NT2/D1 (cell line): ENCODE measurements at regions not wholly inside any gene's neighbourhood (a gene's known extent, or its start where the extent isn't known, plus 50 kb on each side); places are given as distances from the start of the nearest gene placed in this dataset.
A peak's percentile ranks its signal among the peaks of the same experiment; 100 is the strongest.

Source experiments
- DNase-seq: peaks from one replicate; pipeline ENCODE4 v3.0.0-alpha.2; 2011; ENCODE audit warnings: low read depth, low spot score
- H3K27me3 ChIP-seq: 2 replicates; pipeline ENCODE4 v1.6.0; 2011; ENCODE audit warnings: mild to moderate bottlenecking; ENCODE audit not compliant: insufficient read length, insufficient read depth
- H3K36me3 ChIP-seq: 2 replicates; pipeline ENCODE4 v1.6.1; 2011; ENCODE audit warnings: mild to moderate bottlenecking, low read length, mixed read lengths; ENCODE audit not compliant: insufficient read depth, insufficient read length
- H3K4me1 ChIP-seq: 2 replicates; pipeline ENCODE4 v1.5.1; 2011; ENCODE audit not compliant: insufficient read depth, insufficient read length
- H3K4me3 ChIP-seq: 2 replicates; pipeline ENCODE4 v1.5.1; 2011; ENCODE audit warnings: low read depth; ENCODE audit not compliant: insufficient read length
- H3K9ac ChIP-seq: 2 replicates; pipeline ENCODE4 v1.6.0; 2011; ENCODE audit warnings: low read depth; ENCODE audit not compliant: insufficient read length
- H3K9me3 ChIP-seq: 2 replicates; pipeline ENCODE4 v1.5.1; 2011; ENCODE audit warnings: mild to moderate bottlenecking, low read length; ENCODE audit not compliant: insufficient read depth
- SUZ12 ChIP-seq: IDR thresholded peaks from 2 replicates; pipeline ENCODE4 v1.6.1; 2011; ENCODE audit not compliant: insufficient read length, insufficient read depth; ENCODE audit errors: extremely low read depth
- YY1 ChIP-seq: IDR thresholded peaks from 2 replicates; pipeline ENCODE4 v1.6.1; 2011; ENCODE audit not compliant: insufficient read length, insufficient read depth
- ZNF274 ChIP-seq: IDR thresholded peaks from 2 replicates; pipeline ENCODE4 v1.6.1; 2011; ENCODE audit warnings: mild to moderate bottlenecking, low read depth, low read length

DNA sequence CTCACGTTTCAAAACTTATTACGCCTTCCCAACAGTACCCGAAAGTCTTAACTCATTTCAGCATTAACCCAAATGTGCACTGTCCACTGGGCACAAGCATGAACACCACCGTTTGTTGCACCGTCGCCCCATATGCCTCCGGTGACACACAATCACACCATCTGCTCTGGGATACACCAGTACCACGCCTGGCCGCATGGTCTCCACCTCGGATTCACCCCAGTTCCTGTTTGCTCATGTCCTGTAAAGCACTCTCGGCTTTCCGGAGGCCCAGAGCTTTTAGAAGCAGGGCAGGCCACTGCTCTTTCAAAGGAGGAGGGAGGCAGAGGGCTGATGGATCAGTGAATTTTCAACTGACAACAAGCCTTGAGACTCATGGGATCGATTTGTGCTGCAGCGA, 1570.0 kb upstream of the DEFB115 start:
- Histone ChIP-seq H3K4me1 (no peaks in the 10 kb centered on the region), H3K9me3 (no peaks in the 10 kb centered on the region), H3K36me3 (no peaks in the 10 kb centered on the region), H3K4me3 (no peak overlapping the region), H3K9ac (no peak overlapping the region), H3K27me3 (no peaks in the 10 kb centered on the region)
- no peak for DNase-seq
- TF ChIP-seq ZNF274 (no peak), YY1 (no peak), SUZ12 (no peak)

DNA sequence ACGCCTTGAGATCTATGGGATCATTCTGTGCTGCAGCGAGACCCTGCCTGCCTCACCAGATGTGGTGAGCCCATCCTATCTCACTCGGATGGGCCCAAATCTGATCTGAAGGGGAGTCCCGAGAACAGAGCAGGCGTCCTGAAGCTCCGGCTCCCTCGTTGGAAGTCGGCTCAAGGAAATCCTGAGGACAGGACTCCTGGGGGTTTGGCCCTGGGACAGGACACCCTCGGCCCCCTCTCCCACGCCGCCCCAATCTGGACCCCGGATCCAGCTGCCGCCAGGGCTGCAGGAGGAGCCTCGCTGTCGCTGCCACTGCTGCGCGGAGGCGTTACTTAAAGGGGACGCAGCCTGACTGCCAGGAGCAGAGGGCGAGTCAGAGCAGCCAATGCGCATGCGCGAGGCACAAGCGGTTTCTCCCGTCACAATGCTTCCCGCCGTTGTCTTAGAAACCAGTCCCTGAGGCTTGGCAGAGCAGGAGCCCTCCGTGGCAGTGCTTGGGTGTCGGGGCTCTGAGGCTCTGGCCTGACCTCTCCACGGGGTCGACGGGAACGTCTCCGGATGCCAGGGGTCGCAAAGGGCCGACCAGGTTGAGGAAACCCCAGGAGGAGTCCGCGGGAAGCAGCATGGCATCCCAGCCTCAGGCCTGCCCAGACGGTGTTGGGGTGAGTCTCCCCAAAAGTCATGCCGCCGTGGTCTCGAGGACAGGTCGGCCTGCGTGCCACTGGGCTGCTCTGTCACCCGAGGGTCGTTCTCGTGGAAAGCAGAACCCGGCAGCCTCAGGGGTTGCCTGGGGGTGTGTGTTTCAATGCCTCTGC, 1567.8 kb upstream of the DEFB115 start:
- no peak overlapping the region for H3K9ac ChIP-seq
- no peaks in the 10 kb centered on the region for H3K27me3 ChIP-seq
- no peak overlapping the region for H3K4me3 ChIP-seq
- no peaks in the 10 kb centered on the region for H3K9me3 ChIP-seq
- TF ChIP-seq ZNF274, result no peak
- no peak for TF ChIP-seq YY1
- TF ChIP-seq SUZ12, result no peak
- DNase-seq, result peak; percentile 42
- no peaks in the 10 kb centered on the region for H3K36me3 ChIP-seq
- no peaks in the 10 kb centered on the region for H3K4me1 ChIP-seq

DNA sequence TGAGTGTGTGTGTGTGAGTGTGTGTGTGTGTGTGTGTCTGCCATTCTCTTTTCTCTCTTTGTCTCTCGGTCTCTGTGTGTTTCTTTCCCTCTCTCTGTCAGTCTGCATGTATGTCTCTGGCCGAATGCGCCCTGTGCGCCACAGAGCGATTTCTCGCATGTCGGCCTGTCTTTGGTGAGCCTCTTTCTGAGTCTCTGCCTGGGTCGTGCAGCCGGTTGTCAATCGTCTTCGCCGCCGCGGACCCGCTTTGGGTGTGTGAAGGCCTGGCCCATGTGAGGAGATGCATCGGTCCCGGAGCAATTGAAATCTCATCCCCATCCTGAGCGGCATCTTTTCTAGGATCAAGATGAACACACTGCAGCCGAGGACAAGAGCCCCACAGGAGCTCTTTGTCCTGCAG, 1567.2 kb upstream of the DEFB115 start:
- H3K9me3 ChIP-seq, result no peaks in the 10 kb centered on the region
- no peak overlapping the region for H3K4me3 ChIP-seq
- no peak overlapping the region for H3K9ac ChIP-seq
- H3K36me3 ChIP-seq, result no peaks in the 10 kb centered on the region
- DNase-seq, result no peak
- no peak for TF ChIP-seq ZNF274
- TF ChIP-seq YY1, result no peak
- TF ChIP-seq SUZ12, result no peak
- H3K4me1 ChIP-seq, result no peaks in the 10 kb centered on the region
- H3K27me3 ChIP-seq, result no peaks in the 10 kb centered on the region

DNA sequence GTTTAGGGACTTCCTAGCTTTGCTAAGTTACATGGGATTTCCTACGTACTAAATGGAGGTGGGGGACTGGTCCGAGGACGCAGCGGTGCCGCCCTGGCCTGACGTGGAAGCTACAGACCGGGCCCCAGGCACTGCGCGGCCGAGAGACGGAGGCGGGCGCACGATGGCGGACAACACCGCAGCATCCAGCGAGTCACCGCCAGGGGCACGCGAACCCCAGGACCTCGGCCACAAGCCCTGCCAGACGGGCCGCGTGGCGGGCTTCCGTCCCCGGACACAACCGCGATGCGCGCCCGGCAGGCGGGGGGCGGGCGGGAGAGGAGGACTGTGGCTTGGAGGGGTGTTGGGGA, 1516.9 kb upstream of the DEFB115 start:
- TF ChIP-seq YY1 (no peak), ZNF274 (no peak), SUZ12 (no peak)
- no peak for DNase-seq
- Histone ChIP-seq H3K9me3 (no peaks in the 10 kb centered on the region; the same call in 1 of the 2 replicates), H3K27me3 (peaks cover 32% of the 10 kb centered on the region), H3K4me3 (no peak overlapping the region), H3K36me3 (no peaks in the 10 kb centered on the region), H3K4me1 (no peaks in the 10 kb centered on the region), H3K9ac (no peak overlapping the region)

DNA sequence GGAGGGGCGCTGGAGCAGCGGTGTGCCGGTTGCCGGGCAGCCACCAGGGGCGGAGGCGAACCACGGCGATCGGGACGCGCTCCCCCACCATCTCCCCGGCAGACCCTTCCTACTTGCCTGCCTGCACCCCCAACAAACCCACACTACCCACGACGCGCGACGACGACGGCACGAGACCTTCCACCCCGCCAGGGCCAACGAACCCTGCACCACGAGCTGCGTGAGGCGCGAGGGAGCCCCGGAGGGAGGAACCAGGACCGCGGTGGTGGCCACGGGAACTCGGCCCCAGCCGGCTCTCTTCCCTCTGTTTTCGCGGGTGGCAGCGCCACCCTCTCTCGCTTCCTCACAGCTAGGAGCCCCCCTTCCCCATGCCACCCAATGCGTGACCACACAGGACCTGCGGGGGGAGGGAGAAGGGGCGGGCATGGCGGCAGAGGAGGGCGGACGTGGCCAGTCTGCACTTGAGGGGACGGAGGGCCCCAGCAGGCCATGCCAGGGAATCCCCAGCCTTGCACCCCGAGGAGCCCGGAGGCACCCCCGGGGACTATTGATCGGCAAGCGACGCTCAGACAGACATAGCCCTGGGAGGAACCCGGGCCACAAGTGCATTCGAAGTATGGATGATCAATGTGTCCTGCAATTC, 1516.4 kb upstream of the DEFB115 start:
- H3K27me3 ChIP-seq, result peaks cover 32% of the 10 kb centered on the region
- no peak overlapping the region for H3K9ac ChIP-seq
- H3K4me1 ChIP-seq, result no peaks in the 10 kb centered on the region
- no peaks in the 10 kb centered on the region for H3K36me3 ChIP-seq
- H3K9me3 ChIP-seq, result no peaks in the 10 kb centered on the region; the same call in 1 of the 2 replicates
- TF ChIP-seq YY1 (no peak), SUZ12 (no peak), ZNF274 (no peak)
- H3K4me3 ChIP-seq, result no peak overlapping the region
- DNase-seq, result no peak

DNA sequence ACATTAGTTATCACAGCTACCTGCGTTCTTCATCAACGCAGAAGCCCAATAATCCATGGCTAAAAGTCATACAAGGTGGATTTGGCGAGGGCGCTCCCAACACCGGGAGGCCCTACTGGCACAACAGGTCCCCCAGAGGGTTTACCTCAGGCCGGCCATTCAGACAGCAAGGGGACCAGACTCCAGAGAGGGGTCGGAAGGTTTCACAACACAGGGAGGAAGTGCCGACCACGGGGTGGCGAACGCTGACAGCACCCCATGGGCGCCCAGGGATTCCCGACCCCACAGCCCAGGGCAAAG, 1515.9 kb upstream of the DEFB115 start:
- H3K9me3 ChIP-seq, result no peaks in the 10 kb centered on the region; the same call in 1 of the 2 replicates
- H3K4me3 ChIP-seq, result peak overlapping the region; percentile 11
- H3K36me3 ChIP-seq, result no peaks in the 10 kb centered on the region
- H3K4me1 ChIP-seq, result no peaks in the 10 kb centered on the region
- H3K9ac ChIP-seq, result no peak overlapping the region
- TF ChIP-seq SUZ12 (no peak), YY1 (no peak), ZNF274 (no peak)
- DNase-seq, result no peak
- H3K27me3 ChIP-seq, result peaks cover 32% of the 10 kb centered on the region

DNA sequence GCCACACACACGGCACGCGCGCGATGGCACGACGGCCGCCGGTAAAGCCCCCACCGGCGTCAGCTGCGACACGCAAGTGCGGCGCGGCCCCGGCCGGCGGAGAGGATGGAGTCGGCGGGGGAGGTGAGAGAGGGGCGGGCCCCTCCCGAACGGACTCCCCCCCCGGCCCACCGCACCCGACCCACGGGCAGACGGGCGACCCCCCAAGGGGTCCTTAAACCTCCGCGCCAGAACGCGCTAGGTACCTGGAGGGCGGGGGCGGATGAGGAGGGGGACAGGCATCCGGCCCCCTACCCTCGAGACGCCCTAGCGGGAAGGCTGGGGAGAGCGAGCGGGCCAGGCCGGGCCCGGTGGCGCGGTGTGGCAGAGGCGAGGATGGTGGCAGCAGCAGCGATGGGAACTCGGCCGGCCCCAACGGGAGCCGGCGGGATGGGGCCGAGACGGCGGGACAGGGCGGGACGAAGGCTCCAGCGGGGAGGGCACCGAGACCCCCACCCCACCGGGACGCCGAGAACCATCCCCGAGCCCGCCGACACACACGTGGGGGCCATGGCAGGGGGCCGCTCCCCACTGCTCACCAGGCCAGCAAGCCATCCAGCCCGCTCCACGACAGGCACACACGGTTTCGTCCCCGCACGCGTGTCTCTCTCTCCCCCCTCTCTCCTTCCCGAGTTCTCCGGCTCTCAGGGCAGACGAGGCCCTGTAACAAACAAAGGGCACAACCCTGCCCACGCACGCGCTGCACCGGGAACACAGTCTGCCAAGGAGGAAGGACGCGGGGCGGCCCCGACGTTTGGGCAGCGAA, 1515.4 kb upstream of the DEFB115 start:
- TF ChIP-seq ZNF274 (no peak), YY1 (no peak), SUZ12 (no peak)
- no peaks in the 10 kb centered on the region; the same call in 1 of the 2 replicates for H3K9me3 ChIP-seq
- DNase-seq, result no peak
- H3K36me3 ChIP-seq, result no peaks in the 10 kb centered on the region
- peak overlapping the region; percentile 81 for H3K9ac ChIP-seq
- no peaks in the 10 kb centered on the region for H3K4me1 ChIP-seq
- peak overlapping the region; percentile 47 for H3K4me3 ChIP-seq
- peaks cover 32% of the 10 kb centered on the region for H3K27me3 ChIP-seq
